ENCODE measurements at regions not wholly inside any gene's neighbourhood (a gene's known extent, or its start where the extent isn't known, plus 50 kb on each side); places are given as distances from the start of the nearest gene placed in this dataset.

DNA sequence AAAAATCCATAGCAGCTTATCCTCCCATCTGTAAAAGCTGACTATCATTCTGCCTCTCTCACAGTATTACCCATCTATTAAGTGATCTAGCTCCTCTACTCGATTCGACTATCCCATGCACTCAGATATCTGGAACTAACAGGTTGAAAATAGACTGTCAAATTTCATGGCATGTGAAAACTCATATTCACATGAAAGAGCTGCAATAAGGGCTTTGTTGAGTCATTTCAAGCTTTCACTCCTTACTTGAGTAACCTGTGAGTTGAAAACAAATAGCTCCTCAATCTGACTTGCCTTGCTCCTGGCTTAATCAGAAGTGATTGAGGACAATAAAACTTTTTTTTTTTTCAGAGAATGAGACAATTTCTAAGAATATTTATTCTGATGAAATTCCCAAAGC lies 192.4 kb upstream of the ERBB4 start:
- Histone ChIP-seq H3K9me3 (no peaks in the 10 kb centered on the region), H3K36me3 (no peaks in the 10 kb centered on the region), H3K27ac (no peak overlapping the region), H3K4me3 (no peak overlapping the region), H3K27me3 (no peaks in the 10 kb centered on the region), H3K4me1 (no peaks in the 10 kb centered on the region)
- FAIRE-seq (no peak), ATAC-seq (no peak), DNase-seq (no peak)
- TF ChIP-seq, protein P1, sequence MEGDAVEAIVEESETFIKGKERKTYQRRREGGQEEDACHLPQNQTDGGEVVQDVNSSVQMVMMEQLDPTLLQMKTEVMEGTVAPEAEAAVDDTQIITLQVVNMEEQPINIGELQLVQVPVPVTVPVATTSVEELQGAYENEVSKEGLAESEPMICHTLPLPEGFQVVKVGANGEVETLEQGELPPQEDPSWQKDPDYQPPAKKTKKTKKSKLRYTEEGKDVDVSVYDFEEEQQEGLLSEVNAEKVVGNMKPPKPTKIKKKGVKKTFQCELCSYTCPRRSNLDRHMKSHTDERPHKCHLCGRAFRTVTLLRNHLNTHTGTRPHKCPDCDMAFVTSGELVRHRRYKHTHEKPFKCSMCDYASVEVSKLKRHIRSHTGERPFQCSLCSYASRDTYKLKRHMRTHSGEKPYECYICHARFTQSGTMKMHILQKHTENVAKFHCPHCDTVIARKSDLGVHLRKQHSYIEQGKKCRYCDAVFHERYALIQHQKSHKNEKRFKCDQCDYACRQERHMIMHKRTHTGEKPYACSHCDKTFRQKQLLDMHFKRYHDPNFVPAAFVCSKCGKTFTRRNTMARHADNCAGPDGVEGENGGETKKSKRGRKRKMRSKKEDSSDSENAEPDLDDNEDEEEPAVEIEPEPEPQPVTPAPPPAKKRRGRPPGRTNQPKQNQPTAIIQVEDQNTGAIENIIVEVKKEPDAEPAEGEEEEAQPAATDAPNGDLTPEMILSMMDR (IDR thresholded peaks at IDR 0.05) = no peak
- intact Hi-C loops (cut with DNase I) = no loop called here
- WGBS, 2 donors = 66 to 75% methylated on average over 2 of the region's 2 CpGs

DNA sequence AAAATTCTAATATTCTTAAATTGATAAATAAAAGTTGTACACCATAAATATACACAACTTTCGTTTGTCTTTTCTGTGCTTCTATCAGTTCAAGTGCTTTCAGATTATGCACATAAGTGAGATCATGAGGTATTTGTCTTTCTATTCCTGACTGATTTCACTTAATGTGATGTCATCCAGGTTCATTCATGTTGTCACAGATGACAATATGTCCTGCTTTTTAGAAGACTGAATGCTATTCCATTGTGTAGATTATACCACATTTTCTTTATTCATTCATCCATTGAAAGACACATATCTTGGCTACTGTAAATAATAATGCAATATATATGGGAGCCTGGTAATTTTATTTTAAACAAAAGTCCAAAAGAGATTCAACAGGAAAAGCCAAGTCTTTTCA lies 190.1 kb upstream of the ERBB4 start:
- H3K4me1 ChIP-seq = no peaks in the 10 kb centered on the region
- no peaks in the 10 kb centered on the region for H3K9me3 ChIP-seq
- no peaks in the 10 kb centered on the region for H3K27me3 ChIP-seq
- intact Hi-C loops (cut with DNase I) = no loop called here
- H3K27ac ChIP-seq = no peak overlapping the region
- DNase-seq (no peak), ATAC-seq (no peak), FAIRE-seq (no peak)
- no peak overlapping the region for H3K4me3 ChIP-seq
- WGBS, 2 donors = 36 to 44% methylated on average over 1 of the region's 1 CpG
- H3K36me3 ChIP-seq = no peaks in the 10 kb centered on the region
- TF ChIP-seq, protein P1 (IDR thresholded peaks at IDR 0.05) = no peak

DNA sequence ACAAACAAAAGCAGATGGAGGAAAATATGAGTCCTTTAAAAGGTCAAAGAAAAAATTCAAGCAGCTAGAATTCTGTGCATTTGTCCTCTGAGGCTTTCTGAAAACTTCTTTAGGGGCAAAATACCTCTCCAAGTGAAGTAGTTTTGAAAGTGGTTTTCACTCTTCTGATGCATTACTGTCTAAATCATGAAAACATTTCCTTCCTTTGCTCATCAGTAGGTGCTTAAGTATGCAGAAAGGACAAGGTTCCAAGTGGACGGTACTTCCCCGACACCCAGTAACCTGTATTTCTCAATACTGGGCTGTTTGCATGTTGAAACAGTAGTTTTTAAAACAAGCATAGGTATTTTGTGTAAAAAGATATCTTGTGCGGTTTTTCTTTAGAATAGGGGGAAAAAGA lies 189.1 kb upstream of the ERBB4 start:
- Histone ChIP-seq H3K27me3 (no peaks in the 10 kb centered on the region), H3K4me1 (no peaks in the 10 kb centered on the region), H3K27ac (no peak overlapping the region), H3K9me3 (no peaks in the 10 kb centered on the region), H3K4me3 (no peak overlapping the region), H3K36me3 (no peaks in the 10 kb centered on the region)
- DNase-seq = no peak
- no peak for FAIRE-seq
- TF ChIP-seq, protein P1 (IDR thresholded peaks at IDR 0.05) = no peak
- ATAC-seq = no peak
- intact Hi-C loops (cut with DNase I) = no loop called here
- WGBS, 2 donors = 76 to 80% methylated on average over 3 of the region's 3 CpGs

DNA sequence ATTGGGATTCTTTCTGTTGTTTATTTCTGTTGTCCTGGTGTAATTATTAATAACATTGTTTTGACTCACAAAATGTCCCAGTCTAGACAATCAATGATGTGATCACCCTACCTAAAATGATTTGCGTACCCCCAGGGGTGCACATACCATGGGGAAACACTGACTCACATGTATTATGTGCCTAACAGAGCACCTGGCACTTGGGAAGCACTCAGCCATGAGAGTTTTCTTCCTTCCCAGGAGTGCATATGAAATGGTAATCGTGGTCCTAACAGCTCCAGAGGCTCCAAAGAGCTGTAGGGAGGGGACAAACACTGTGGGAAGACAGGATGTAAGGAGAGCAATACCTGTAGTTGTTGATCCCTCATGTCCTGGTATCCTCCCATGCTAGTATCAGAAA lies 187.8 kb upstream of the ERBB4 start:
- no peak for DNase-seq
- no peaks in the 10 kb centered on the region for H3K4me1 ChIP-seq
- intact Hi-C loops (cut with DNase I) = no loop called here
- H3K36me3 ChIP-seq = no peaks in the 10 kb centered on the region
- FAIRE-seq = no peak
- ATAC-seq = no peak
- TF ChIP-seq, protein P1 (IDR thresholded peaks at IDR 0.05) = no peak
- H3K4me3 ChIP-seq = no peak overlapping the region
- no peak overlapping the region for H3K27ac ChIP-seq
- no peaks in the 10 kb centered on the region for H3K9me3 ChIP-seq
- 53 to 60% methylated on average over 2 of the region's 2 CpGs for WGBS, 2 donors
- no peaks in the 10 kb centered on the region for H3K27me3 ChIP-seq

DNA sequence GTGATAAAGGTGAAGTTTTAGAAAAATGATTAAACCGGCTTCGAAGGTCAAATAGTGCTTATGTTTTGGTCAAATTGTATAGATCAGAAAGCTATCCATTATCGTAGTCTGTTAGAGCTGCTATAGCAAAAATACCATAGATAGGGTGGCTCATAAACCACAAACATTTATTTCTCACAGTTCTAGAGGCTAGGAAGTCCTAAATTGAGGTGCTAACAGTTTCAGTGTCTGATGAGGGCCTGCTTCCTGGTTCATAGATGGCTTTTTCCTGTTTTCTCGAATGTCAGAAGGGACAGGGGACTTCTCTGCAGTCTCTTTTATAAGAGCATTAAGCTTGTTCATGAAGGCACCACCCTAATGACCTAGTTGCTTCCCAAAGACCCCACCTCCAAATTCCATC lies 186.6 kb upstream of the ERBB4 start:
- FAIRE-seq (no peak), DNase-seq (no peak), ATAC-seq (no peak)
- no peak overlapping the region for H3K4me3 ChIP-seq
- no peaks in the 10 kb centered on the region for H3K4me1 ChIP-seq
- H3K9me3 ChIP-seq = no peaks in the 10 kb centered on the region
- H3K27ac ChIP-seq = no peak overlapping the region
- TF ChIP-seq, protein P1 (IDR thresholded peaks at IDR 0.05) = no peak
- H3K36me3 ChIP-seq = no peaks in the 10 kb centered on the region
- intact Hi-C loops (cut with DNase I) = no loop called here
- no peaks in the 10 kb centered on the region for H3K27me3 ChIP-seq
- WGBS, 2 donors = 75 to 85% methylated on average over 4 of the region's 4 CpGs
